HAP-1 (cell line): ENCODE measurements at regions not wholly inside any gene's neighbourhood (a gene's known extent, or its start where the extent isn't known, plus 50 kb on each side); places are given as distances from the start of the nearest gene placed in this dataset.
"Not testable (repeated sequence)": the region's sequence is repeated elsewhere in the genome, so short reads cannot be mapped to it uniquely, and the experiment has no call there.

Source experiments
- DNase-seq, 2 experiments: peaks; one replicate each; pipeline ENCODE4 v3.0.0-alpha.2; 2016 to 2020; ENCODE audit warnings: low spot score in 2 of 2
- H3K27me3 ChIP-seq: fragments of 250-450 bp; sonication (Bioruptor Pico); 2 replicates; pipeline ENCODE4 v1.5.1; 2020; ENCODE audit warnings: low read depth, mild to moderate bottlenecking, moderate library complexity
- H3K36me3 ChIP-seq: fragments of 250-450 bp; sonication (Bioruptor Pico); replicated peaks from 2 replicates; pipeline ENCODE4 v1.5.1; 2020; ENCODE audit warnings: mild to moderate bottlenecking
- H3K4me1 ChIP-seq: fragments of 250-450 bp; sonication (Bioruptor Pico); 2 replicates; pipeline ENCODE4 v1.5.1; 2020; ENCODE audit warnings: mild to moderate bottlenecking
- H3K4me3 ChIP-seq: fragments of 250-450 bp; sonication (Bioruptor Pico); 2 replicates; pipeline ENCODE4 v1.5.1; 2020; ENCODE audit warnings: mild to moderate bottlenecking, moderate library complexity
- H3K9me3 ChIP-seq: fragments of 250-450 bp; sonication (Bioruptor Pico); 2 replicates; pipeline ENCODE4 v1.5.1; 2020; ENCODE audit warnings: mild to moderate bottlenecking, moderate library complexity
- in situ Hi-C: fragments of 300-500 bp; cut with MboI; formaldehyde crosslinking; loops from 3 replicates; pipeline ENCODE4 v1.14.3; 2020; ENCODE audit warnings: low sequenced_read_pairs, inconsistent platforms, mixed read lengths

GRCh38 chr2:58357521-58357920, 116.4 kb upstream of the FANCL start:
- DNase-seq = no peak
- no peaks in the 10 kb centered on the region for H3K4me1 ChIP-seq
- no peaks in the 10 kb centered on the region for H3K36me3 ChIP-seq
- no peak overlapping the region for H3K4me3 ChIP-seq
- H3K27me3 ChIP-seq = no peaks in the 10 kb centered on the region; the same call in 1 of the 2 replicates
- H3K9me3 ChIP-seq = no peaks in the 10 kb centered on the region
- in situ Hi-C loops = no loop called here

- Histone ChIP-seq H3K27me3 (no peaks in the 10 kb centered on the region; the same call in 1 of the 2 replicates), H3K4me3 (no peak overlapping the region), H3K4me1 (no peaks in the 10 kb centered on the region), H3K36me3 (no peaks in the 10 kb centered on the region), H3K9me3 (no peaks in the 10 kb centered on the region)
- no peak for DNase-seq
- in situ Hi-C loops = no loop called here
Observed at GRCh38 chr2:58354230-58354629, 113.1 kb upstream of the FANCL start.

- in situ Hi-C loops = no loop called here
- H3K9me3 ChIP-seq = no peaks in the 10 kb centered on the region
- H3K27me3 ChIP-seq = no peaks in the 10 kb centered on the region
- H3K4me3 ChIP-seq = no peak overlapping the region
- no peaks in the 10 kb centered on the region for H3K36me3 ChIP-seq
- no peak for DNase-seq
- H3K4me1 ChIP-seq = no peaks in the 10 kb centered on the region
Observed at GRCh38 chr2:58350484-58350883, 109.4 kb upstream of the FANCL start.

- no peaks in the 10 kb centered on the region for H3K27me3 ChIP-seq
- H3K9me3 ChIP-seq = no peaks in the 10 kb centered on the region
- H3K36me3 ChIP-seq = no peaks in the 10 kb centered on the region
- DNase-seq = no peak
- no peaks in the 10 kb centered on the region for H3K4me1 ChIP-seq
- no peak overlapping the region for H3K4me3 ChIP-seq
- in situ Hi-C loops = no loop called here
Observed at GRCh38 chr2:58347810-58348209, 106.7 kb upstream of the FANCL start.

GRCh38 chr2:58341047-58341446, 99.9 kb upstream of the FANCL start:
- Histone ChIP-seq H3K4me3 (no peak overlapping the region), H3K27me3 (no peaks in the 10 kb centered on the region), H3K4me1 (no peaks in the 10 kb centered on the region), H3K9me3 (no peaks in the 10 kb centered on the region), H3K36me3 (no peaks in the 10 kb centered on the region)
- no peak for DNase-seq
- in situ Hi-C loops = no loop called here

GRCh38 chr2:58339548-58340243, 98.6 kb upstream of the FANCL start:
- Histone ChIP-seq H3K4me3 (no peak overlapping the region), H3K9me3 (no peaks in the 10 kb centered on the region), H3K27me3 (no peaks in the 10 kb centered on the region), H3K36me3 (no peaks in the 10 kb centered on the region), H3K4me1 (no peaks in the 10 kb centered on the region)
- no peak for DNase-seq
- in situ Hi-C loops = no loop called here

GRCh38 chr2:58336416-58336815, 95.3 kb upstream of the FANCL start:
- no peaks in the 10 kb centered on the region for H3K36me3 ChIP-seq
- no peaks in the 10 kb centered on the region for H3K9me3 ChIP-seq
- no peak for DNase-seq
- no peak overlapping the region for H3K4me3 ChIP-seq
- no peaks in the 10 kb centered on the region for H3K4me1 ChIP-seq
- in situ Hi-C loops = no loop called here
- no peaks in the 10 kb centered on the region for H3K27me3 ChIP-seq

- no peaks in the 10 kb centered on the region for H3K9me3 ChIP-seq
- no peak for DNase-seq
- H3K4me1 ChIP-seq = no peaks in the 10 kb centered on the region
- no peaks in the 10 kb centered on the region for H3K36me3 ChIP-seq
- in situ Hi-C loops = no loop called here
- H3K27me3 ChIP-seq = no peaks in the 10 kb centered on the region
- no peak overlapping the region for H3K4me3 ChIP-seq
Observed at GRCh38 chr2:58334414-58334813, 93.3 kb upstream of the FANCL start.

- in situ Hi-C loops, H3K9me3 ChIP-seq, H3K36me3 ChIP-seq, H3K4me3 ChIP-seq, H3K27me3 ChIP-seq, H3K4me1 ChIP-seq, DNase-seq: not testable (repeated sequence)
Observed at GRCh38 chr2:58325296-58325895, 84.3 kb upstream of the FANCL start.

GRCh38 chr2:58319481-58319880, 78.4 kb upstream of the FANCL start:
- no peaks in the 10 kb centered on the region for H3K27me3 ChIP-seq
- H3K4me1 ChIP-seq = no peaks in the 10 kb centered on the region
- H3K4me3 ChIP-seq = no peak overlapping the region
- no peaks in the 10 kb centered on the region for H3K9me3 ChIP-seq
- H3K36me3 ChIP-seq = no peaks in the 10 kb centered on the region
- in situ Hi-C loops = no loop called here
- DNase-seq = no peak

GRCh38 chr2:58318949-58319348, 77.8 kb upstream of the FANCL start:
- in situ Hi-C loops, H3K9me3 ChIP-seq, H3K4me3 ChIP-seq, H3K27me3 ChIP-seq, DNase-seq, H3K36me3 ChIP-seq, H3K4me1 ChIP-seq: not testable (repeated sequence)

GRCh38 chr2:58313926-58314325, 72.8 kb upstream of the FANCL start:
- in situ Hi-C loops = no loop called here
- Histone ChIP-seq H3K9me3 (no peaks in the 10 kb centered on the region), H3K4me1 (no peaks in the 10 kb centered on the region), H3K36me3 (no peaks in the 10 kb centered on the region), H3K4me3 (no peak overlapping the region), H3K27me3 (no peaks in the 10 kb centered on the region)
- no peak for DNase-seq

- Histone ChIP-seq H3K27me3 (no peaks in the 10 kb centered on the region), H3K4me1 (no peaks in the 10 kb centered on the region), H3K36me3 (no peaks in the 10 kb centered on the region), H3K9me3 (no peaks in the 10 kb centered on the region), H3K4me3 (no peak overlapping the region)
- DNase-seq = no peak
- in situ Hi-C loops = no loop called here
Observed at GRCh38 chr2:58308435-58308834, 67.3 kb upstream of the FANCL start.

- no peaks in the 10 kb centered on the region; the same call in 1 of the 2 replicates for H3K27me3 ChIP-seq
- H3K4me1 ChIP-seq = no peaks in the 10 kb centered on the region
- in situ Hi-C loops = no loop called here
- no peak overlapping the region for H3K4me3 ChIP-seq
- H3K36me3 ChIP-seq = no peaks in the 10 kb centered on the region
- DNase-seq = peak in 1 of 2 experiments; percentile 7
- no peaks in the 10 kb centered on the region for H3K9me3 ChIP-seq
Observed at GRCh38 chr2:58304843-58305242, 63.7 kb upstream of the FANCL start.

GRCh38 chr2:58299123-58299522, 58.0 kb upstream of the FANCL start:
- Histone ChIP-seq H3K36me3 (no peaks in the 10 kb centered on the region), H3K4me3 (no peak overlapping the region), H3K4me1 (no peaks in the 10 kb centered on the region), H3K27me3 (no peaks in the 10 kb centered on the region; the same call in 1 of the 2 replicates), H3K9me3 (no peaks in the 10 kb centered on the region)
- in situ Hi-C loops = no loop called here
- DNase-seq = no peak
